ENCODE measurements at regions not wholly inside any gene's neighbourhood (a gene's known extent, or its start where the extent isn't known, plus 50 kb on each side); places are given as distances from the start of the nearest gene placed in this dataset.

GRCh38 chr6:166806217-166806838 lies 150.0 kb downstream of the RNASET2 start:
- no peak for TF ChIP-seq CTCF (conservative IDR thresholded peaks at IDR 0.05; ENCODE audit: low read length)
- no peak for TF ChIP-seq EZH2phosphoT487 (IDR thresholded peaks at IDR 0.05; ENCODE audit: borderline replicate concordance, low read depth, low read length)
